Astrocyte (in vitro differentiated cells and primary cell): ENCODE measurements at regions not wholly inside any gene's neighbourhood (a gene's known extent, or its start where the extent isn't known, plus 50 kb on each side); places are given as distances from the start of the nearest gene placed in this dataset.
"Not testable (repeated sequence)": the region's sequence is repeated elsewhere in the genome, so short reads cannot be mapped to it uniquely, and the experiment has no call there.

Experiments used
- CTCF ChIP-seq: IDR thresholded peaks from 2 replicates; pipeline ENCODE4 v1.5.1; 2011; ENCODE audit warnings: low read depth, mild to moderate bottlenecking, inconsistent platforms, low read length, moderate library complexity; ENCODE audit not compliant: insufficient read depth
- EZH2 ChIP-seq: IDR thresholded peaks from 2 replicates; pipeline ENCODE4 v1.6.1; 2012; ENCODE audit warnings: mild to moderate bottlenecking, low read length, inconsistent platforms; ENCODE audit not compliant: insufficient read depth

GRCh38 chr4:130079027-130079426 is 983.1 kb downstream of the C4orf33 start:
- TF ChIP-seq CTCF, EZH2: not testable (repeated sequence)
